NCI-H2196 (cell line): ENCODE measurements at regions not wholly inside any gene's neighbourhood (a gene's known extent, or its start where the extent isn't known, plus 50 kb on each side); places are given as distances from the start of the nearest gene placed in this dataset.

Source experiments
- DNase-seq: peaks from one replicate; lab custom pipeline; 2025; ENCODE audit not compliant: unreplicated experiment; lab: John Stamatoyannopoulos, UW

GRCh38 chr6:165830761-165831160 lies 167.7 kb upstream of the PDE10A start:
- DNase-seq = no peak

- DNase-seq = no peak
Observed at GRCh38 chr6:165829376-165829775, 166.3 kb upstream of the PDE10A start.

GRCh38 chr6:165827190-165827518 lies 164.1 kb upstream of the PDE10A start:
- no peak for DNase-seq

GRCh38 chr6:165826487-165827189 lies 163.6 kb upstream of the PDE10A start:
- DNase-seq = no peak

GRCh38 chr6:165825256-165825815 lies 162.3 kb upstream of the PDE10A start:
- no peak for DNase-seq

- no peak for DNase-seq
Observed at GRCh38 chr6:165823609-165824326, 160.7 kb upstream of the PDE10A start.

GRCh38 chr6:165822501-165822900 lies 159.5 kb upstream of the PDE10A start:
- no peak for DNase-seq

GRCh38 chr6:165821754-165822153 lies 158.7 kb upstream of the PDE10A start:
- DNase-seq = no peak

GRCh38 chr6:165820934-165821333 lies 157.9 kb upstream of the PDE10A start:
- no peak for DNase-seq

- DNase-seq = no peak
Observed at GRCh38 chr6:165820407-165820806, 157.4 kb upstream of the PDE10A start.

GRCh38 chr6:165819394-165819793 lies 156.4 kb upstream of the PDE10A start:
- DNase-seq = no peak

GRCh38 chr6:165818200-165818599 lies 155.2 kb upstream of the PDE10A start:
- DNase-seq = no peak

GRCh38 chr6:165817771-165818170 lies 154.7 kb upstream of the PDE10A start:
- no peak for DNase-seq

- DNase-seq = no peak
Observed at GRCh38 chr6:165817148-165817547, 154.1 kb upstream of the PDE10A start.

- DNase-seq = no peak
Observed at GRCh38 chr6:165814679-165815078, 151.6 kb upstream of the PDE10A start.

- DNase-seq = no peak
Observed at GRCh38 chr6:165811512-165811911, 148.5 kb upstream of the PDE10A start.

GRCh38 chr6:165808021-165808420 lies 145.0 kb upstream of the PDE10A start:
- no peak for DNase-seq

- DNase-seq = no peak
Observed at GRCh38 chr6:165807249-165807960, 144.4 kb upstream of the PDE10A start.

GRCh38 chr6:165806126-165806810 lies 143.2 kb upstream of the PDE10A start:
- DNase-seq = no peak

- DNase-seq = no peak
Observed at GRCh38 chr6:165805636-165806035, 142.6 kb upstream of the PDE10A start.

- no peak for DNase-seq
Observed at GRCh38 chr6:165805067-165805555, 142.1 kb upstream of the PDE10A start.
